PC-3 (cell line): ENCODE measurements at regions not wholly inside any gene's neighbourhood (a gene's known extent, or its start where the extent isn't known, plus 50 kb on each side); places are given as distances from the start of the nearest gene placed in this dataset.

Experiments used
- ATAC-seq: fragments of 200-7000 bp; cut with Tn5 transposase; 2 replicates; pipeline ENCODE4 v1.9.1; 2020; ENCODE audit warnings: mild to moderate bottlenecking, moderate library complexity
- BruUV-seq: library from RNA; stranded (reverse); fragments of 400-500 nt; replicated peaks from 2 replicates; lab custom pipeline; 2021; lab: Mats Ljungman, UMichigan
- CTCF ChIA-PET: fragments of 300-600 bp; sonication (Branson Sonifier 250); formaldehyde crosslinking; loops from one replicate; lab custom pipeline; 2022; ENCODE audit warnings: antibody characterized with exemption; lab: Charles Lee
- POLR2A ChIA-PET: fragments of 300-600 bp; sonication (Branson Sonifier 250); formaldehyde crosslinking; loops from one replicate; lab custom pipeline; 2022; ENCODE audit warnings: antibody characterized with exemption; ENCODE audit not compliant: unreplicated experiment; lab: Charles Lee
- DNase-seq: peaks from one replicate; pipeline ENCODE4 v3.0.0-alpha.2; 2015
- H2AFZ ChIP-seq: fragments of 300-600 bp; sonication (generic); 2 replicates; pipeline ENCODE4 v1.6.0; 2016; ENCODE audit warnings: antibody characterized with exemption, low read length
- H3F3A ChIP-seq: fragments of 300-600 bp; sonication (generic); one replicate; pipeline ENCODE4 v1.6.0; 2017; ENCODE audit warnings: antibody characterized with exemption, low read length, control low read depth, mild to moderate bottlenecking; ENCODE audit not compliant: unreplicated experiment
- H3K27ac ChIP-seq: fragments of 300-600 bp; sonication (generic); 2 replicates; pipeline ENCODE4 v1.5.1; 2016; ENCODE audit warnings: mild to moderate bottlenecking, low read length
- H3K27me3 ChIP-seq: fragments of 300-600 bp; sonication (generic); 2 replicates; pipeline ENCODE4 v1.6.1; 2016; ENCODE audit warnings: low read length, mixed read lengths
- H3K36me3 ChIP-seq: fragments of 300-600 bp; sonication (generic); 2 replicates; pipeline ENCODE4 v1.6.1; 2016; ENCODE audit warnings: low read depth, mixed run types, low read length, mixed read lengths
- H3K4me1 ChIP-seq: fragments of 300-600 bp; sonication (generic); 2 replicates; pipeline ENCODE4 v1.5.1; 2016; ENCODE audit warnings: low read length; ENCODE audit not compliant: insufficient read depth
- H3K4me2 ChIP-seq: fragments of 300-600 bp; sonication (generic); 2 replicates; pipeline ENCODE4 v1.6.0; 2016; ENCODE audit warnings: low read length
- H3K4me3 ChIP-seq: fragments of 300-600 bp; sonication (generic); 2 replicates; pipeline ENCODE4 v1.5.1; 2016; ENCODE audit warnings: mild to moderate bottlenecking, low read length, mixed read lengths
- H3K79me2 ChIP-seq: fragments of 300-600 bp; sonication (generic); 2 replicates; pipeline ENCODE4 v1.6.1; 2017; ENCODE audit warnings: low read length, mixed read lengths
- H3K9ac ChIP-seq: fragments of 300-600 bp; sonication (generic); 2 replicates; pipeline ENCODE4 v1.6.0; 2016; ENCODE audit warnings: mild to moderate bottlenecking, low read length
- H3K9me2 ChIP-seq: fragments of 300-600 bp; sonication (generic); replicated peaks from 2 replicates; pipeline ENCODE4 v1.6.1; 2016; ENCODE audit warnings: mixed run types, low read length, mixed read lengths
- H3K9me3 ChIP-seq: fragments of 300-600 bp; sonication (generic); 2 replicates; pipeline ENCODE4 v1.6.1; 2016; ENCODE audit warnings: low read length, mixed read lengths
- H4K20me1 ChIP-seq: fragments of 300-600 bp; sonication (generic); 2 replicates; pipeline ENCODE4 v1.6.1; 2016; ENCODE audit warnings: low read length, mixed read lengths
- EZH2 ChIP-seq: fragments of 300-600 bp; sonication (generic); IDR thresholded peaks from one replicate; pipeline ENCODE4 v1.6.1; 2017; ENCODE audit warnings: antibody characterized with exemption, mild to moderate bottlenecking, low read length; ENCODE audit not compliant: unreplicated experiment
- EZH2phosphoT487 ChIP-seq: fragments of 300-600 bp; sonication (generic); IDR thresholded peaks from 2 replicates; pipeline ENCODE4 v1.6.1; 2018; ENCODE audit warnings: mild to moderate bottlenecking, antibody characterized with exemption, low read length, borderline replicate concordance
- intact Hi-C: fragments of 100-400 bp; cut with micrococcal nuclease; formaldehyde crosslinking; loops from 2 replicates; pipeline ENCODE4 v1.9.0; 2023
- TF ChIP-seq, protein P1 (sequence below): fragments of 300-600 bp; sonication (generic); conservative IDR thresholded peaks from 2 replicates; pipeline ENCODE4 v1.5.1; 2017; ENCODE audit warnings: antibody characterized with exemption, low read depth, mild to moderate bottlenecking, low read length

DNA sequence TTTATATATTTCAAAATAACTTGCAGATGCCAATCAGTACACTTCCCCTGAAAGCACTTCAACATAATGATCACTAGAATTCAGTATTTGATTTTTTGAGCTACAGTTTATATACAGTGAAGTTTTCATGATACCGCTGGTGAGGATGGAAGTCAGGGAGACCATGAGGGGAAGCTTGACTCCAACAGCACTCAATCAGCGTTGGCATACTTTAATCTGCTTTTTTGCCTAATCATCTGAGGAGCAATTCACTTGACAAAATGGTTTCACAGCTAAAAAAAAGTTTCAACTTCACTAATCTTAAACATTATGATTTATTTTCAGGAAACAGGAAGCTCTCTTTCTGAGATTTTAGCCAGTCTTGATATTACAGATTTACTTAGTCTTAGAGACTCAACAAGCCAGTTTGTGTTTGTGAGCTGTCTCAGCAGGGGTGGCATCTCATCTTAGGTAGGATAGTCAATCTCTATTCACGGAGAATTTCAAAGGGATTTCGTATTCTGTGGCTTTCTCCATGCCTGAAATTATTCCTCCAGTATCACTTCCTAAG is 111.4 kb upstream of the ARRDC3 start:
- Histone ChIP-seq H3K9ac (no peak overlapping the region), H3F3A (no peaks in the 10 kb centered on the region), H3K4me3 (no peak overlapping the region), H3K9me2 (no peaks in the 10 kb centered on the region), H3K79me2 (no peaks in the 10 kb centered on the region), H3K4me1 (no peaks in the 10 kb centered on the region), H3K27ac (no peak overlapping the region), H2AFZ (no peak overlapping the region), H3K27me3 (no peaks in the 10 kb centered on the region), H3K9me3 (no peaks in the 10 kb centered on the region), H3K36me3 (no peaks in the 10 kb centered on the region), H3K4me2 (no peak overlapping the region), H4K20me1 (no peaks in the 10 kb centered on the region)
- intact Hi-C loops: no loop called here
- DNase-seq (no peak), ATAC-seq (no peak)
- ChIA-PET POLR2A (interaction anchor here (0.7 kb wide), 1 partner anchor 19 kb away, joined by 4 read pairs; no protein-coding TSS in a partner anchor), CTCF (no interaction called here)
- BruUV-seq: no TSS peak
- TF ChIP-seq EZH2phosphoT487 (no peak), EZH2 (no peak)
- TF ChIP-seq, protein P1, sequence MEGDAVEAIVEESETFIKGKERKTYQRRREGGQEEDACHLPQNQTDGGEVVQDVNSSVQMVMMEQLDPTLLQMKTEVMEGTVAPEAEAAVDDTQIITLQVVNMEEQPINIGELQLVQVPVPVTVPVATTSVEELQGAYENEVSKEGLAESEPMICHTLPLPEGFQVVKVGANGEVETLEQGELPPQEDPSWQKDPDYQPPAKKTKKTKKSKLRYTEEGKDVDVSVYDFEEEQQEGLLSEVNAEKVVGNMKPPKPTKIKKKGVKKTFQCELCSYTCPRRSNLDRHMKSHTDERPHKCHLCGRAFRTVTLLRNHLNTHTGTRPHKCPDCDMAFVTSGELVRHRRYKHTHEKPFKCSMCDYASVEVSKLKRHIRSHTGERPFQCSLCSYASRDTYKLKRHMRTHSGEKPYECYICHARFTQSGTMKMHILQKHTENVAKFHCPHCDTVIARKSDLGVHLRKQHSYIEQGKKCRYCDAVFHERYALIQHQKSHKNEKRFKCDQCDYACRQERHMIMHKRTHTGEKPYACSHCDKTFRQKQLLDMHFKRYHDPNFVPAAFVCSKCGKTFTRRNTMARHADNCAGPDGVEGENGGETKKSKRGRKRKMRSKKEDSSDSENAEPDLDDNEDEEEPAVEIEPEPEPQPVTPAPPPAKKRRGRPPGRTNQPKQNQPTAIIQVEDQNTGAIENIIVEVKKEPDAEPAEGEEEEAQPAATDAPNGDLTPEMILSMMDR: no peak

DNA sequence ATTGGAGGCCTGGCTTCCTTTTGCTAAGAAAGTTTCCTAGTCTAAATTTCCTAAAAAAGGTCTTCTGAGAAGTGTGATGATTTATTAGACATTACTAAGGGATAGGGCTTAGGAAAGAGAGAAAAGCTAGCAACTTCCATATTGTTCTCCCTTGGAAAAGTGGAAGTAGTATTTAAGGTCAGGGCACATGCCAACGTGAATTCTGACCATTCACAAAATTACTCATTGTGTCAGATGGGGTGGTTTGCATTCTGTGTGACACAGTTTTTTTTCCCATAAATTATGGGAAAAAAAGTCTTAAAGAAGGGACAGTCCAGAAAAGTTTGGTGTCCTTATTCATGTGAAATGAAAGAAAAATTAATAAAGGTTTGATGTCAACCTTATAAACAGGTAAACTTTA is 110.0 kb upstream of the ARRDC3 start:
- Histone ChIP-seq H3K27ac (no peak overlapping the region), H3K9me2 (no peaks in the 10 kb centered on the region), H3K9me3 (no peaks in the 10 kb centered on the region), H3K79me2 (no peaks in the 10 kb centered on the region), H3K36me3 (no peaks in the 10 kb centered on the region), H4K20me1 (no peaks in the 10 kb centered on the region), H3K4me1 (no peaks in the 10 kb centered on the region), H2AFZ (no peak overlapping the region), H3K4me2 (no peak overlapping the region), H3F3A (no peaks in the 10 kb centered on the region), H3K4me3 (no peak overlapping the region), H3K9ac (no peak overlapping the region), H3K27me3 (no peaks in the 10 kb centered on the region)
- TF ChIP-seq EZH2: no peak
- no peak for TF ChIP-seq EZH2phosphoT487
- TF ChIP-seq, protein P1: no peak
- BruUV-seq: no TSS peak
- ChIA-PET POLR2A (no interaction called here), CTCF (no interaction called here)
- intact Hi-C loops: no loop called here
- ATAC-seq: no peak
- no peak for DNase-seq

DNA sequence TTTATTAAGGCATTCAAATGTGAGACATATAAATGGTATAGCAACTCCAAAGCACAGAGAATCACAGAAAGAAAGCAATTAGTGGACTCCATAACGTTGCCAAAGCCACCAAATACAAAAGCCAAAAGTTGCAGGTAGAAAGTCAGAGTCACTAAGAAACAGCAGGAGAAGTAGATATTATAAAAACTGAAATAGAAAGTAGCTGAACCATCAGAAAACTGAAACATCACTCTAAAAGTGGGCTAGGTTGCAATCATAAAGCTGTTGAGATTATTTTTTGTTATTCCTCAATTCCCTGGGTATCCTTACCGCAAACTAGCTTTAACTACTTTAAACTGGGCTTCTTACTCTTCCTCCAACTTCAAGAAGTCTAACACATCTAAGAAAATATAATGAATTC is 108.1 kb upstream of the ARRDC3 start:
- Histone ChIP-seq H3K4me3 (no peak overlapping the region), H4K20me1 (no peaks in the 10 kb centered on the region), H2AFZ (no peak overlapping the region), H3K36me3 (no peaks in the 10 kb centered on the region), H3K9me3 (no peaks in the 10 kb centered on the region), H3K79me2 (no peaks in the 10 kb centered on the region), H3K9ac (no peak overlapping the region), H3K4me2 (no peak overlapping the region), H3K27ac (no peak overlapping the region), H3K27me3 (no peaks in the 10 kb centered on the region), H3K4me1 (peaks cover 8% of the 10 kb centered on the region), H3K9me2 (no peaks in the 10 kb centered on the region), H3F3A (no peaks in the 10 kb centered on the region)
- no TSS peak for BruUV-seq
- ChIA-PET CTCF (interaction anchor here (0.6 kb wide), 1 partner anchor 106 kb away, joined by 3 read pairs; no protein-coding TSS in a partner anchor), POLR2A (no interaction called here)
- DNase-seq (no peak), ATAC-seq (no peak)
- intact Hi-C loops: no loop called here
- TF ChIP-seq, protein P1: no peak
- no peak for TF ChIP-seq EZH2phosphoT487
- TF ChIP-seq EZH2: no peak
